ENCODE measurements at regions not wholly inside any gene's neighbourhood (a gene's known extent, or its start where the extent isn't known, plus 50 kb on each side); places are given as distances from the start of the nearest gene placed in this dataset.

DNA sequence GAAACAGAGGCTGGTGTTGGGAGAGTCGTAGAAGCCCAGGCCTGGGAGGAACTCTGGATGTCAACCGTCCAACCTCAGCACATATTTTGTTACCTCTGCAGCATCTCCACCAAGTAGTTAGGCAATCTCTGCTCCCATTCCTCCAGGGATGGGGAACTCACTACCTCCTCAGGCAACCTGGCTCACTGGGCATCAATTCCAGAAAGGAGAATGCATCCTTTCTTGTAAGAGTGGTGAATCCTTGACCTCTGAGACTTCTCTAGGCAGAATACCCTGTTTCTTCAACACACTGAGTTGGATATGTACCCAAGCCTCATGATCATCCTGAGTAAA is 136.7 kb upstream of the ZMIZ1 start:
- TF ChIP-seq ZNF274 (IDR thresholded peaks at IDR 0.05; ENCODE audit: low read depth, low read length) (no peak), YY1 (IDR thresholded peaks at IDR 0.05; ENCODE audit: insufficient read depth, insufficient read length) (no peak)
